DOHH2 (cell line): ENCODE measurements at regions not wholly inside any gene's neighbourhood (a gene's known extent, or its start where the extent isn't known, plus 50 kb on each side); places are given as distances from the start of the nearest gene placed in this dataset.

ENCODE experiments used
- H3F3A ChIP-seq: fragments of 200-600 bp; sonication (generic), shearing (Covaris generic); 2 replicates; pipeline ENCODE4 v1.6.0; 2016; ENCODE audit warnings: antibody characterized with exemption, mild to moderate bottlenecking; ENCODE audit not compliant: control insufficient read depth, insufficient read depth
- H3K27ac ChIP-seq: fragments of 200-600 bp; sonication (generic); 2 replicates; pipeline ENCODE4 v1.5.1; 2014; ENCODE audit warnings: low read depth, mild to moderate bottlenecking, low read length, moderate library complexity
- H3K27me3 ChIP-seq: fragments of 200-600 bp; sonication (generic); 2 replicates; pipeline ENCODE4 v1.6.1; 2014; ENCODE audit warnings: mild to moderate bottlenecking, low read length, mixed read lengths; ENCODE audit not compliant: control insufficient read depth
- H3K36me3 ChIP-seq: fragments of 200-600 bp; sonication (generic); 2 replicates; pipeline ENCODE4 v1.6.1; 2014; ENCODE audit warnings: mild to moderate bottlenecking, low read length, moderate library complexity, mixed read lengths; ENCODE audit not compliant: control insufficient read depth
- H3K4me1 ChIP-seq: fragments of 200-600 bp; sonication (generic); 2 replicates; pipeline ENCODE4 v1.6.1; 2014; ENCODE audit warnings: mild to moderate bottlenecking, low read length, mixed read lengths; ENCODE audit not compliant: control insufficient read depth
- H3K4me2 ChIP-seq: fragments of 200-600 bp; sonication (generic); 2 replicates; pipeline ENCODE4 v1.6.0; 2014; ENCODE audit warnings: mild to moderate bottlenecking, low read length, moderate library complexity
- H3K4me3 ChIP-seq: fragments of 200-600 bp; sonication (generic); 2 replicates; pipeline ENCODE4 v1.5.1; 2014; ENCODE audit warnings: mild to moderate bottlenecking, low read length, mixed read lengths
- H3K79me2 ChIP-seq: fragments of 200-600 bp; sonication (generic); 2 replicates; pipeline ENCODE4 v1.6.1; 2014; ENCODE audit warnings: mild to moderate bottlenecking, low read length, mixed read lengths; ENCODE audit not compliant: control insufficient read depth
- H3K9me2 ChIP-seq: fragments of 200-600 bp; sonication (generic); replicated peaks from 2 replicates; pipeline ENCODE4 v1.6.1; 2014; ENCODE audit warnings: mild to moderate bottlenecking, low read length, mixed read lengths; ENCODE audit not compliant: control insufficient read depth
- H3K9me3 ChIP-seq: fragments of 200-600 bp; sonication (generic); 2 replicates; pipeline ENCODE4 v1.6.1; 2014; ENCODE audit warnings: antibody characterized with exemption, low read length, mixed read lengths; ENCODE audit not compliant: control insufficient read depth, insufficient read depth
- H4K20me1 ChIP-seq: fragments of 200-600 bp; sonication (generic); 2 replicates; pipeline ENCODE4 v1.6.0; 2014; ENCODE audit warnings: low read depth, mild to moderate bottlenecking, antibody characterized with exemption, low read length, moderate library complexity; ENCODE audit not compliant: control insufficient read depth, insufficient read depth
- CTCF ChIP-seq: fragments of 200-600 bp; sonication (generic); IDR thresholded peaks from one replicate; pipeline ENCODE4 v1.5.1; 2014; ENCODE audit warnings: antibody characterized with exemption, mild to moderate bottlenecking, low read depth, low read length; ENCODE audit not compliant: poor library complexity, severe bottlenecking
- EZH2phosphoT487 ChIP-seq: fragments of 200-600 bp; sonication (generic); IDR thresholded peaks from 2 replicates; pipeline ENCODE4 v1.6.1; 2017; ENCODE audit warnings: borderline replicate concordance, mild to moderate bottlenecking, antibody characterized with exemption, low read length, moderate library complexity, mixed read lengths

GRCh38 chr4:167885071-167885470, 207.3 kb upstream of the ANXA10 start:
- no peaks in the 10 kb centered on the region for H3K36me3 ChIP-seq

GRCh38 chr4:167885872-167886271, 206.5 kb upstream of the ANXA10 start:
- H3K27me3 ChIP-seq, result no peaks in the 10 kb centered on the region
- H3K4me3 ChIP-seq, result no peak overlapping the region
- no peaks in the 10 kb centered on the region for H3K9me3 ChIP-seq
- no peak overlapping the region for H3K27ac ChIP-seq
- H3F3A ChIP-seq, result no peaks in the 10 kb centered on the region
- no peaks in the 10 kb centered on the region for H3K79me2 ChIP-seq
- TF ChIP-seq EZH2phosphoT487 (no peak), CTCF (no peak)
- H3K4me2 ChIP-seq, result no peak overlapping the region
- no peaks in the 10 kb centered on the region for H3K36me3 ChIP-seq
- no peaks in the 10 kb centered on the region for H4K20me1 ChIP-seq
- H3K4me1 ChIP-seq, result no peaks in the 10 kb centered on the region
- no peaks in the 10 kb centered on the region; the same call in 1 of the 2 replicates for H3K9me2 ChIP-seq

More at GRCh38 chr4:167885071-167885470, 207.3 kb upstream of the ANXA10 start:
- Histone ChIP-seq H3K27ac (no peak overlapping the region), H3K4me3 (no peak overlapping the region), H3K9me3 (no peaks in the 10 kb centered on the region), H4K20me1 (no peaks in the 10 kb centered on the region), H3K4me1 (no peaks in the 10 kb centered on the region), H3K79me2 (no peaks in the 10 kb centered on the region), H3K27me3 (no peaks in the 10 kb centered on the region), H3K9me2 (no peaks in the 10 kb centered on the region; the same call in 1 of the 2 replicates), H3F3A (no peaks in the 10 kb centered on the region), H3K4me2 (no peak overlapping the region)
- TF ChIP-seq CTCF, result no peak
- no peak for TF ChIP-seq EZH2phosphoT487

- TF ChIP-seq CTCF (no peak), EZH2phosphoT487 (no peak)
These were observed 204.6 kb upstream of the ANXA10 start for GRCh38 chr4:167887726-167888125.

GRCh38 chr4:167890226-167890625, 202.1 kb upstream of the ANXA10 start:
- Histone ChIP-seq H3K27ac (no peak overlapping the region), H3K4me3 (no peak overlapping the region), H3K79me2 (no peaks in the 10 kb centered on the region), H3K9me3 (no peaks in the 10 kb centered on the region), H3K4me2 (no peak overlapping the region), H3K9me2 (no peaks in the 10 kb centered on the region), H4K20me1 (no peaks in the 10 kb centered on the region), H3F3A (no peaks in the 10 kb centered on the region), H3K27me3 (no peaks in the 10 kb centered on the region), H3K4me1 (no peaks in the 10 kb centered on the region), H3K36me3 (no peaks in the 10 kb centered on the region)
- no peak for TF ChIP-seq CTCF

More at GRCh38 chr4:167887726-167888125, 204.6 kb upstream of the ANXA10 start:
- H3K27ac ChIP-seq, result no peak overlapping the region
- no peak overlapping the region for H3K4me3 ChIP-seq
- H3K79me2 ChIP-seq, result no peaks in the 10 kb centered on the region
- H3K9me2 ChIP-seq, result no peaks in the 10 kb centered on the region; the same call in 1 of the 2 replicates
- H3K4me2 ChIP-seq, result no peak overlapping the region
- no peaks in the 10 kb centered on the region for H3F3A ChIP-seq
- no peaks in the 10 kb centered on the region for H3K27me3 ChIP-seq
- no peaks in the 10 kb centered on the region for H4K20me1 ChIP-seq
- no peaks in the 10 kb centered on the region for H3K36me3 ChIP-seq
- no peaks in the 10 kb centered on the region for H3K4me1 ChIP-seq
- no peaks in the 10 kb centered on the region for H3K9me3 ChIP-seq
